ENCODE measurements at regions not wholly inside any gene's neighbourhood (a gene's known extent, or its start where the extent isn't known, plus 50 kb on each side); places are given as distances from the start of the nearest gene placed in this dataset.

- Mint-ChIP-seq H3K27me3 (ENCODE audit: unreplicated experiment) (no peaks in the 10 kb centered on the region), H3K36me3 (ENCODE audit: unreplicated experiment) (no peaks in the 10 kb centered on the region), H3K4me3 (ENCODE audit: unreplicated experiment) (no peak overlapping the region), H3K9me3 (ENCODE audit: unreplicated experiment) (no peaks in the 10 kb centered on the region), H3K4me1 (ENCODE audit: low read depth, unreplicated experiment) (no peaks in the 10 kb centered on the region), H3K27ac (ENCODE audit: unreplicated experiment) (no peak overlapping the region)
- no peak for DNase-seq
- no peak for TF ChIP-seq CTCF (IDR thresholded peaks at IDR 0.05; ENCODE audit: partially characterized antibody, unreplicated experiment)
Measured at GRCh38 chr5:18403941-18404438, 769.7 kb downstream of the TAF11L14 start.

- H3K27me3 Mint-ChIP-seq (ENCODE audit: unreplicated experiment) = no peaks in the 10 kb centered on the region
- H3K27ac Mint-ChIP-seq (ENCODE audit: unreplicated experiment) = no peak overlapping the region
- H3K4me3 Mint-ChIP-seq (ENCODE audit: unreplicated experiment) = no peak overlapping the region
- peaks cover 1% of the 10 kb centered on the region for H3K9me3 Mint-ChIP-seq (ENCODE audit: unreplicated experiment)
- no peaks in the 10 kb centered on the region for H3K36me3 Mint-ChIP-seq (ENCODE audit: unreplicated experiment)
- no peak for DNase-seq
- TF ChIP-seq CTCF (IDR thresholded peaks at IDR 0.05; ENCODE audit: partially characterized antibody, unreplicated experiment) = no peak
- H3K4me1 Mint-ChIP-seq (ENCODE audit: low read depth, unreplicated experiment) = no peaks in the 10 kb centered on the region
Measured at GRCh38 chr5:18420711-18421110, 786.5 kb downstream of the TAF11L14 start.

DNA sequence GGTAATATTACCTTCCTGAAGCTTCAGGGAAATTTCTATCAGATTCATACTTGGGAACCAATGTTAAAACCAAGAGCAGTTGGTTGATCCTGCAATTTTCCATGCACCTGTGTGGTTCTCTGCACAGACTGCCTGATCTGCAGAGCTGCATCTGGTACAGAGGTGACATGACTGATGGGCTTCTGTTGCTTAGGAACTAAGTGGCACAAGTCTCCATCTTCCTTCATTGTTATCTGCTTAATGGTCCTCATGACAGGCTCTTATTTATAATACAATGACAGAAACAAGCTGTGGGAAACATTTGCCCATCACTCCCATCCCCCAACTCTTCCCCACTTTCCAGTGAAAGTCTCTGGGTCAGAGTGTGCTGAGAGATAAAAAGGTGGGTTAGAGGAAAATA lies 799.1 kb downstream of the TAF11L14 start:
- DNase-seq = no peak
- no peak overlapping the region for H3K4me3 Mint-ChIP-seq (ENCODE audit: unreplicated experiment)
- TF ChIP-seq CTCF (IDR thresholded peaks at IDR 0.05; ENCODE audit: partially characterized antibody, unreplicated experiment) = no peak
- no peak overlapping the region for H3K27ac Mint-ChIP-seq (ENCODE audit: unreplicated experiment)
- H3K27me3 Mint-ChIP-seq (ENCODE audit: unreplicated experiment) = no peaks in the 10 kb centered on the region
- no peaks in the 10 kb centered on the region for H3K4me1 Mint-ChIP-seq (ENCODE audit: low read depth, unreplicated experiment)
- no peaks in the 10 kb centered on the region for H3K36me3 Mint-ChIP-seq (ENCODE audit: unreplicated experiment)
- no peaks in the 10 kb centered on the region for H3K9me3 Mint-ChIP-seq (ENCODE audit: unreplicated experiment)

GRCh38 chr5:18438126-18438525 lies 803.9 kb downstream of the TAF11L14 start:
- Mint-ChIP-seq H3K4me1 (ENCODE audit: low read depth, unreplicated experiment) (no peaks in the 10 kb centered on the region), H3K4me3 (ENCODE audit: unreplicated experiment) (no peak overlapping the region), H3K36me3 (ENCODE audit: unreplicated experiment) (no peaks in the 10 kb centered on the region), H3K9me3 (ENCODE audit: unreplicated experiment) (no peaks in the 10 kb centered on the region), H3K27me3 (ENCODE audit: unreplicated experiment) (no peaks in the 10 kb centered on the region), H3K27ac (ENCODE audit: unreplicated experiment) (no peak overlapping the region)
- no peak for DNase-seq
- TF ChIP-seq CTCF (IDR thresholded peaks at IDR 0.05; ENCODE audit: partially characterized antibody, unreplicated experiment) = no peak

- TF ChIP-seq CTCF (IDR thresholded peaks at IDR 0.05; ENCODE audit: partially characterized antibody, unreplicated experiment) = no peak
- Mint-ChIP-seq H3K4me3 (ENCODE audit: unreplicated experiment) (no peak overlapping the region), H3K9me3 (ENCODE audit: unreplicated experiment) (no peaks in the 10 kb centered on the region), H3K4me1 (ENCODE audit: low read depth, unreplicated experiment) (no peaks in the 10 kb centered on the region), H3K27me3 (ENCODE audit: unreplicated experiment) (no peaks in the 10 kb centered on the region), H3K36me3 (ENCODE audit: unreplicated experiment) (no peaks in the 10 kb centered on the region), H3K27ac (ENCODE audit: unreplicated experiment) (no peak overlapping the region)
- no peak for DNase-seq
Measured at GRCh38 chr5:18455521-18455920, 821.3 kb downstream of the TAF11L14 start.

Measured in glutamatergic neuron (in vitro differentiated cells).